HG03064 (cell line): ENCODE measurements at regions not wholly inside any gene's neighbourhood (a gene's known extent, or its start where the extent isn't known, plus 50 kb on each side); places are given as distances from the start of the nearest gene placed in this dataset.

Experiments used
- ATAC-seq: cut with Tn5 transposase; IDR thresholded peaks from one replicate; pipeline ENCODE4 v1.9.1; 2021; ENCODE audit warnings: low read depth; ENCODE audit not compliant: unreplicated experiment

GRCh38 chr16:31700530-31701388, 172.8 kb upstream of the ZNF267 start:
- ATAC-seq, result peak; percentile 43

DNA sequence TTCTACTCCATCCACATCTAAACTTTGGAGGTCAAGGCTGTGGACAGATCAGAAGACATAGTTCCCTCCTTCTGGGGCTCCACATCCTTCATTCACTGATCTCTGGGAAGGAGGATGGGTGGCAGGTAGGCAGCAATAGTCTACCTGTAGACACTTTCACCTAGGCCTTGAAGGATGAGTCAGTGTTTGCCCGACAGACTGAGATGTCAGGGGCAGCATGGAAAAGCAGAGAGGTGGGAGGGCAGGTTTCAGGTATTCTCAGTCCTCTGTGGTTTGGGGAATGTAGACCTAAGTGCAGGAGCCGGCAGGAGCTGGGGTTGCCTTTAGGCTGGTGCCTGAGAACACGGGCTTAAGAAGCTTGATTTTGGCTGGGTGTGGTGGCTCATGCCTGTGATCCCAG, 171.9 kb upstream of the ZNF267 start:
- no peak for ATAC-seq

DNA sequence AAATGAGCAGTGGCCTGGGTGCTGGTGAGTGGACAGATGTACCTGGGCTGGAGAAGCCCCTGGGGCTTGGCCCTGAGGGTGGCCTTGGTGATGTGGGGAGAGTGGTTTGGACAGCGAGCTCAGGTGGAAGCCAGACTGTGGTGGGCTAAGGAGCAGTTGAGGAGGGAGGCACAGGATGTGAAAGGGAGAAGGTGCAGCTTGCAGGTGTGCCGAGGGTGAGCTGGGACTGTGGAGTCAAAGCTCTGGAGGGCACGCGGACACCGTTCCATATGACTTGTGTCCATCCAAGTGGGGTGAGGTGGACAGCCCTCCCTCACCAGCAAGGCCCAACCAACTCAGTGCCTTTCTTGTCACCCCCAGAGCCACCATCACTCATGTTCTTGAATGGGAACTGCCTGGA, 170.8 kb upstream of the ZNF267 start:
- no peak for ATAC-seq

GRCh38 chr16:31703526-31704128, 170.0 kb upstream of the ZNF267 start:
- no peak for ATAC-seq

DNA sequence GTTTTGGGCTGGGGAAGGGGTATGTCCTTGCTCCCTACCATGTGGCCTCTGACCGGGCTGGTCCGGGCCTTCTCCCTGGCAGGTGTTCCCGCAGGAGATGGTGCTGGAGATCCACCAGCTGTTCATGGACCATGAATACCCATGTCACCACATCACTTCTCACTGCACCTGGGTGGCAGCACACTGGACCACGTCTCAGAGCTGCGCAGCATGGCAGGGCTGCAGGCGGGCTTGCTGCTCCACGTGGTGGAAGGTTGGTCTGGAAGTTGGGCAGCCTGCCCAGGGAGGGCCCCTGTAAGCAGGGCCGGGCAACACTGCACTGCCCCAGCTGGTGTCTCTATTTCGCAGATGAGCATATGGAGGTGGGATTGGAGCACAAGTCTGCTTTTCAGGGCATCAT, 169.5 kb upstream of the ZNF267 start:
- no peak for ATAC-seq

DNA sequence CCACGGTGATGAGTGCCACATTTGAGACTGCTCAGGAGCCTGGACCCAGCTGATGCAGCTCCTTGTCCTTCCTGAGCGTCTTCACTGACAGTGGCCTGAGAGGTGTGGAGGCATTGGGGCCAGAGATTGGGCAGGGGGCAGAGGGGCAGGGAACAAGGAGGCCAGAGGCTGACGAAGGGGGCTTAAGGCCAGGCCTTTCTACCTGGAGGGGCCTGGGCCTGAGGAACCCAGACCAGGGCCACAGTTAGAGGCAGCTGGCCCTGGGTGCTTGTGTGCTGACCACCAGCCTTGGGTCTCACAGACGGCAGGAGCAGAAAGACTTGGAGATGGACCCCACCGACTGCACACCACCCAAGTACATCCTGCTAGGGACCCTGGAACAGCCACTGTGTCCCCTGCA, 168.2 kb upstream of the ZNF267 start:
- no peak for ATAC-seq

- no peak for ATAC-seq
These were observed 167.3 kb upstream of the ZNF267 start for GRCh38 chr16:31706318-31706717.

DNA sequence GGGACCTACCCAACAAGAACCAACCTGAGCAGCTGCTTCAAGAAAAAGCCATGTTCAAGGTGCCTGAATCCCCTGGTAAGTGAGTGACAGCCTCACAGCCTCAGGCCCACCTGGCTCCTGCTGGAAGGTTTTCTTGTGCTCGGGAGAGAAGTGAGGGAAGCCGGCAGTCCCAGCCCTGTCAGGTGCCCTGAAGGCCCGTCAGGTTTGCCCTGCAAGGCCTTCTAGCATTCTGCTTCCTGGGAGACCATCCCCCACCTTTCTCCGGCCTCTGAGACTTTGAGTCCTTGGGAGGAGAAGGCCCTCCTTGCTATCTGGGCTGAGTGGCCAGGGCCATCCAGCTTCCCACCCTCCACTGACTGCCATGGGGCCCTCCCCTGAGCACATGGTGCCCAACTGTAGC, 166.7 kb upstream of the ZNF267 start:
- ATAC-seq, result no peak

DNA sequence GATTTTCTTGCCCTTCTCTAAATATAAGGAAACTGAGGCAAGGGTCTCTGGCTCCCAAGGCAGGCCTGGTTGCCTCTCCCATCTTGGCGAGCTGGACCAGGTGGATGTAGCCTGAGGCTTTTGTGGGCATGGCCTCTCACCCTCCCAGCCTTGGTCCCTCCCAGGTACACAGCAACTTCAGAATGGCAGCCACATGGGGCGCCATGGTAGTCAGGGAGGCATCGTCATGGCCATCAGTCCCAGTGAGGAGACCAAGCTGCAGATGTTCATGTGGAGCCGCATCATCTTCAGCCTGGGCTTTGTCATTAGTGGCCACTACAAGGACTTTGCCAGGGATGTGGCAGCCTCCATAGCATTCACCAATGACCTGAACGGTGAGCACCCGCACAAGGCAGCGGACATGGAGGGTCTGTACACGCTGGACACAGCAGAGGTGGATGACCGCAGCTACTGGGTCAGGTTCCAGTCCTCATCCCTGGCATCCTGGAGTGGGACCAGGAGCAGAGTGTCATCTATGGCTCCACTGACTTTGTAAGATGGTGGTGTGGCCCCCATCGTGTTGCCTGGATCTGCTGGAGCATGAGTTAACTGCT, 165.8 kb upstream of the ZNF267 start:
- no peak for ATAC-seq

DNA sequence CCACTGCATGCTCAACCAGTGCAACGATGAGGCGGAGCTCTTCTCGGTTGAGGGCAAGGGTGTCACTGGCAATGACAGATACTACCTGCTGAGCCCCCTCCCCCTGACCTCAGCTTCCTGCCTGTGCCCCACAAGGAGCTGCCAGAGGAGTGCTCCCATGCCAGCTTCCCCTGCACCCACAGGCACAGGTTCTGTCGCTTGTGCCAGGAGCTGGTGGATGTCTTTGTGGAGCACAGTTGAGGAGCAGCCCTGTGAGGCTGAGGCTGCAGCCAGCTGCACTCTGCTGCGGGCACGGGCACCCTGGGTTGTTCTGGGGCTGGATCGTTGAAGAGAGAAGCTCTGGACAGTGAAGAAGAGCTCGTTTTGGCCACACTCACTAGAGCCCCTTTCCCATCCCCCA, 165.3 kb upstream of the ZNF267 start:
- no peak for ATAC-seq

DNA sequence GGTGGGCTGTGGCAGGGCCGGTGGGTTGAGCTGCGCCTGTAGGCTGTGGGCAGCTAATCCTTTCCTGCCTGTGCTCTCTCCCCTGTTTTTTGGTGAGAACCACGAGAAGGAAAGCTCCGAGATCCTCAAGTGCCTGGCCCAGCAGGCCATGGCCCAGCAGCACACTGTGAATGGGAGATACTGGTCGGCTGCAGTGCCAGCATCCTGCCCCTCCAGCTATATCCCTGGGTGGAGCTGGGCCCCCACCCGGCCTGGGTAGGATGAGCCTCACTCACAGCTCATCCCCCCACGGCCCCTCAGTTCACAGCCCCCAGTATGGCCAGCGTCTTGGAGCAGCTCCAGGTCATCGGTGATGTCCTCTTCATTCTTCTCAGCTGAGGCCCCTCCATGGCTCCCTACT, 164.4 kb upstream of the ZNF267 start:
- ATAC-seq, result no peak

GRCh38 chr16:31710134-31710533, 163.5 kb upstream of the ZNF267 start:
- no peak for ATAC-seq

DNA sequence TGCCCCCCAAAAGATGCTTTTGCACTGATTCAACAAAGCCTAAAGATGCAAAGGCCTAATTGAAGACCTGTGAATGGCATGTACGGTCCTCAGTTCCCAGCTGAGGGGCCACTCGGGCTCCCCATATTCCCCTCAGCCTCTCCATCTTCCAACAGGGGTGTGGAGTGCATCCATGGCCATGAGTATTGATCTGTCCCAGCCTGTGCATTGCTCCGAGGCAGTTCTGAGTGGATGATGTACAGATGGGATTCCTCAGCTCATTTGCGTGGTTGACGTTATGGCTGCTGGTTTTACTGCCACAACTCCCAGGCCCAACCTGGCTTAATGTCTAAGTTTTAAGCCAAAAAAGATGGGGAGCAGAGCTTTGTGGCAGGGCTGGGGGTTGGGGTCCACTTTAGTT, 162.7 kb upstream of the ZNF267 start:
- no peak for ATAC-seq

DNA sequence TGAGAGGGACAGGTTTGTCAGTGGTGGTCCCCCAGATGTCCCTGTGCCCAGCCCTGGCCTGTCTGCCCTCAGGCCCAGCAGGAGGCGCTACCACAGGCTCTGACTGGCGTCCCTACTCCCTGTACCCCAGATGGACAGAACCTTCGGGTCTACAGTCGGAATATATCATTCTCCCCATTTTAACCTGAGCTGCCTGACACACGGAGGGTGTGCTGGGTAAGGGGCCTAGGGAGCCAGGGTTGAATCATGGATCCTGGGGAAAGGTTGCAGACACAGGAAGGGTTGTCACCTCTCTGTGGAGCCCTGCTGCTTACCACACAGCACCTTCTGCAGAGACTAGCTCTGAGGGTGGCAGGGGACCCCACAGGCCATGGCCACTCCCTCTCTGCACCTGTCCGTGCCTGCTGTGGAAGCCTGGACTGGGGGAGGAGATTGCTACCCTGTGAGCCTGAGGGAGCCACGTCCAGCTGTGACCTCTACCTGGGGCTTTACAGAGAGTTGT, 162.2 kb upstream of the ZNF267 start:
- ATAC-seq, result no peak

DNA sequence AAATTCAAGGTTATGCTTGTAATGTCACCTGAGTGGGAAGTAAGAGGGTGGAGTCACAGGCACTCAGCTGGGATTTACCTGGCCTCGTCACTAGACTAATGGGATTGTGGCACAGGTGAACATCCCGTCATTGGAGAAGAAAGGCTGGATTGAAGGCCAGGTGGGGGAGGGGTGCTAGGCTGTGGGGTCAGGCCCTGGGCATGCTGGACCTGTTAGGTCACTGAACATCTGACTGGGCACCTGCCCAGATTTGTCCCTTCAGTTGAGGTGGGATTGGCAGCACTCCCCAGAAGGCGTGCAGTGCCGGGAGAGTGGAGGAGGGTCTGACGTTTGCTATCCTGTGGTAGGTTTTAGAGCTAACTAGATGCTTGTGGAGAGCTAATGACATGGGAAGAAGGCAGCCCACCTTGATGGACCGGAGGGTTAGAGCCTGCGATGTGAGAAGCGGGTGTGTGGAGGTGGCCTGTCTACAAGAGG, 161.5 kb upstream of the ZNF267 start:
- ATAC-seq, result no peak

- ATAC-seq, result peak; percentile 88
These were observed 160.3 kb upstream of the ZNF267 start for GRCh38 chr16:31713071-31713944.

DNA sequence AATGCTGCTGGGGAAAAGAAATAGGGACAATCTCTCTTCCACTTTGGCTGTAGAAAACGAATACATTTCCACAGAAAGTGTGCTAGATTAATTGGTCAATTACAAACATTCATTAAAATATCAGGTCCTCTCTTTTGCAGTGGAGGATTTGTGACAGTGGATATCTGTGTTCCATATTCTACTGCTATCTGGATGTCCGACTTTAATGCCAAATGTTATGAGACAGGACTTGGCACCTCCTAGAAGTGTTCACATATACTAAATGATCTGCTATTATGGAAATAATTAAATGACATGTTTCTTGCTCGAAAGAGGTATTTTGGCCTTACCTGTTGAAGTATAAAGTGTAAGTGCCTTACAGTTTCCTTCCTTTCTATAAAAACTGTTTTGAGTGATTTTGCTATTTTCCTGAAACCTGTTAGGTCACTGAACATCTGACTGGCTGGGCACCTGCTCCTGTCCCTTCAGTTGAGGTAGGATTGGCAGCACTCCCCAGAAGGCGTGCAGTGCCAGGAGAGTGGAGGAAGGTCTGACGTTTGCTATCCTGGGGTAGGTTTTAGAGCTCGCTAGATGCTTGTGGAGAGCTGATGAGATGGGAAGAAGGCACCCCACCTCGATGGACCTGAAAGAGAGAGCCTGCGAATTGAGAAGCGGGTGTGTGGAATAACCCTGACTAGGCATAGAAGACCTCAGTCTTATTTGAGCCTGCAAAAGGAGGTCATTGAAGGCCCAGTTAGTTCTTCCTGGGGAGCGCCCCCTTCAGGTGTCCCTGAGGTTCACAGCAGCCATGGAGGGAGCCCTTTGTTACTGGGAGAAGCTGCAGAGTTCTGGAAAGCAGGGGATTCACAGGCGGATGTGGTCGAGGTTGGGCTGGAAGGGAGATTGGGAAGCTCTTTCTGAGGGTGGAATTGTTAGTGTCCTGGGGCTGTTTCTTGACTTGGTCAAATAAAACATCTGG, 159.4 kb upstream of the ZNF267 start:
- ATAC-seq, result no peak

DNA sequence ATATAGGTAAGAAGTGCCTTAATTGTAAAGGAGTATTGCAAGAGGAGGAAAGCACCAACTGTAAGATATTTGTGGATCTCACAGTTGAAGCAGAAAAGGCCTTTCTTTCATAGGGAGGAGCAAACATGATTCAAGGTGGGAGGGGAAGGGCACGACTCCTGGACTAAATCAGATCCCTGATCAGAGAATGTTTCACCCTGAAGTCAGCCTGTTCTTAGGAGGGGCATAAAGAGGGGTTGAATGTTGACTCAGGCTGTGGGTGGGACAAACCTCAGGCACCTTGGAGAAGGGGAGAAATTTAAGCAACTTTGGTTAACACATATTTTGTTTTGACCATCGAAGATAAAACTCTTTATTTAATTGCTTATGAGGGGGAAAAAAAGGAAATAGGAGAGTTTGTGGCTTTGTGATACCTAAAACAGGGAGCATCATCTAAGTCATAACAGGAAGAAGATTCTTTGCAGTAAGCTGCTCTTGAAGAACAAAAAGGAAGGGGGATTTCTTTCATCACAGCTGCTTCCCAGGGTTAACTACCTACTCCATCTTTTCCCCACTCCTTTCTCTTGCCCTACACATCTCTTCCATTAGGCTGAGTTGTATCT, 158.6 kb upstream of the ZNF267 start:
- ATAC-seq, result no peak

- ATAC-seq, result no peak
These were observed 157.7 kb upstream of the ZNF267 start for GRCh38 chr16:31715915-31716314.
